ENCODE measurements at regions not wholly inside any gene's neighbourhood (a gene's known extent, or its start where the extent isn't known, plus 50 kb on each side); places are given as distances from the start of the nearest gene placed in this dataset.

DNA sequence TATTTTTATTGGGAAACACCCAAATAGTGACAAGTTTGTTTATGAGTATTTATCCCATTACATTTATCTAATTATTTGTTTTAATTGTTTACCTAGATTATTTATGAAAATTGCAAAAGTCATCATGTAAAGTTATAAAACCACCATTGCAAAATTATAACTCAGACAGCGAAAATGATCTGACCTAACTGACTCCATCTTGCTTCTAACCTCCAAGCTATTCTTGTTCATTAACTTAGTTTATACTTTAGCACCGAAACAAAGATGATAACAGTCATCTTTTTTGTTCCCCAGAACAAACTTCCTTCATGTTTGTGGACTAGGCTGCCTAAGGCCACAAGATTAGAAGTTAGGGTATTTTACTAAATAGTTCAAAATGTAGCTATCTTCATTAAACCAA, 190.8 kb downstream of the FASLG start:
- no peak overlapping the region for H3K27ac ChIP-seq (ENCODE audit: insufficient read depth, low read length)
- H3K79me1 ChIP-seq (ENCODE audit: low read depth in 1 of 2, low read length in 2 of 2) = no peaks in the 10 kb centered on the region
- H3K36me3 ChIP-seq (ENCODE audit: control insufficient read depth, insufficient read depth, low read length) = no peaks in the 10 kb centered on the region
- no peak overlapping the region for H2BK120ac ChIP-seq (ENCODE audit: low read depth, low read length)
- H3K9me3 ChIP-seq (ENCODE audit: control insufficient read depth, insufficient read depth, low read length) = no peaks in the 10 kb centered on the region
- H2AK5ac ChIP-seq (ENCODE audit: low read depth, low read length) = no peak overlapping the region
- CTCF ChIA-PET = no interaction called here
- H3K56ac ChIP-seq (ENCODE audit: extremely low read depth, insufficient read depth, low read length) = no peak overlapping the region
- H3K14ac ChIP-seq (replicated peaks; ENCODE audit: low read depth, low read length) = no peak overlapping the region
- H4K91ac ChIP-seq (ENCODE audit: insufficient read depth, low read depth, low read length) = no peak overlapping the region
- no peaks in the 10 kb centered on the region for H3K9me1 ChIP-seq (ENCODE audit: insufficient read depth, low read length)
- ATAC-seq (ENCODE audit: low read depth) (no peak), DNase-seq (no peak)
- no peak overlapping the region for H2AK9ac ChIP-seq (replicated peaks; ENCODE audit: low read depth, low read length, poor library complexity)
- in situ Hi-C loops (cut with MboI; ENCODE audit: low sequenced_read_pairs) (no loop called here), dilution Hi-C loops (cut with HindIII; ENCODE audit: low sequenced_read_pairs, unreplicated experiment) (no loop called here), intact Hi-C loops (cut with micrococcal nuclease) (no loop called here)
- no peak overlapping the region for H3K18ac ChIP-seq (ENCODE audit: low read depth, low read length)
- H3K4me3 ChIP-seq (ENCODE audit: insufficient read depth, low read depth, low read length) = no peak overlapping the region
- H4K8ac ChIP-seq (ENCODE audit: low read depth in 2 of 2, low read length in 2 of 2) = no peak overlapping the region
- TF ChIP-seq MAFK (IDR thresholded peaks at IDR 0.05; ENCODE audit: low read depth, low read length) (no peak), MAZ (IDR thresholded peaks at IDR 0.05; ENCODE audit: borderline replicate concordance, low read depth, low read length) (no peak), CEBPB (IDR thresholded peaks at IDR 0.05; ENCODE audit: low read depth, low read length) (no peak), POLR2A (IDR thresholded peaks at IDR 0.05; ENCODE audit: low read depth, low read length) (no peak), CHD1 (IDR thresholded peaks at IDR 0.05; ENCODE audit: low read depth, low read length) (no peak), BHLHE40 (IDR thresholded peaks at IDR 0.05; ENCODE audit: low read depth, low read length) (no peak), RFX5 (IDR thresholded peaks at IDR 0.05; ENCODE audit: low read depth, low read length) (no peak), FOS (IDR thresholded peaks at IDR 0.05; ENCODE audit: low read depth, low read length) (no peak)
- TF ChIP-seq, protein P1, sequence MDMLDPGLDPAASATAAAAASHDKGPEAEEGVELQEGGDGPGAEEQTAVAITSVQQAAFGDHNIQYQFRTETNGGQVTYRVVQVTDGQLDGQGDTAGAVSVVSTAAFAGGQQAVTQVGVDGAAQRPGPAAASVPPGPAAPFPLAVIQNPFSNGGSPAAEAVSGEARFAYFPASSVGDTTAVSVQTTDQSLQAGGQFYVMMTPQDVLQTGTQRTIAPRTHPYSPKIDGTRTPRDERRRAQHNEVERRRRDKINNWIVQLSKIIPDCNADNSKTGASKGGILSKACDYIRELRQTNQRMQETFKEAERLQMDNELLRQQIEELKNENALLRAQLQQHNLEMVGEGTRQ (IDR thresholded peaks at IDR 0.05; ENCODE audit: low read depth, low read length) = no peak
- POLR2A ChIA-PET (ENCODE audit: unreplicated experiment) = no interaction called here
- no peak overlapping the region for H3K4me2 ChIP-seq (ENCODE audit: low read depth, low read length)
- H4K5ac ChIP-seq (ENCODE audit: low read depth, low read length) = no peak overlapping the region
- no TSS peak for BruUV-seq (replicated peaks)
- H3K4me1 ChIP-seq (ENCODE audit: control insufficient read depth, insufficient read depth, low read length) = peaks cover 2% of the 10 kb centered on the region; the same call in 1 of the 2 replicates
- H3K9ac ChIP-seq (ENCODE audit: low read depth, low read length) = no peak overlapping the region
- H2BK15ac ChIP-seq (ENCODE audit: low read depth, low read length) = no peak overlapping the region
- H4K20me1 ChIP-seq (ENCODE audit: insufficient read depth, low read length) = no peaks in the 10 kb centered on the region
- WGBS, 2 experiments (ENCODE audit: extremely low coverage in 2 of 2, insufficient read length in 1 of 2) = 100% methylated on average over 1 of the region's 2 CpGs; no CpG with 5 or more reads in 1 of the 2 experiments
- H2BK5ac ChIP-seq (ENCODE audit: low read depth, low read length, poor library complexity, severe bottlenecking) = no peak overlapping the region
- H2BK20ac ChIP-seq (ENCODE audit: low read depth, low read length) = no peak overlapping the region
- no peak overlapping the region for H2AFZ ChIP-seq (replicated peaks; ENCODE audit: low read length, poor library complexity)
- H3K27me3 ChIP-seq (ENCODE audit: control insufficient read depth, insufficient read depth, low read length) = no peaks in the 10 kb centered on the region
- no peak overlapping the region for H3K23ac ChIP-seq (ENCODE audit: low read depth, low read length)
- H3K4ac ChIP-seq (ENCODE audit: low read depth, low read length) = no peak overlapping the region

All from IMR-90 (cell line).